Gastrocnemius medialis (tissue), 4 donors: ENCODE measurements at regions not wholly inside any gene's neighbourhood (a gene's known extent, or its start where the extent isn't known, plus 50 kb on each side); places are given as distances from the start of the nearest gene placed in this dataset.
A peak's percentile ranks its signal among the peaks of the same experiment; 100 is the strongest.

Experiments
- ATAC-seq, 2 donors: fragments of 150-250 bp; one replicate each; pipeline ENCODE4 v1.9.1; 2016
- DNase-seq, 2 donors: peaks; one replicate each; pipeline ENCODE4 v3.0.0-alpha.2; 2019
- H3K27ac ChIP-seq, 4 donors: fragments of 200-600 bp; sonication (generic); 1 replicate in 1 of 4; 2 replicates in 3 of 4; pipeline ENCODE4 v1.5.1; 2016 to 2018; ENCODE audit warnings: mild to moderate bottlenecking in 2 of 4, moderate library complexity in 1 of 4
- H3K27me3 ChIP-seq, 3 donors: fragments of 200-600 bp; sonication (generic) in 2 of 3; 1 replicate in 1 of 3; 2 replicates in 2 of 3; pipeline versions ENCODE4 v1.5.1 to v1.6.0; 2016 to 2019; ENCODE audit warnings: mild to moderate bottlenecking in 1 of 3, moderate library complexity in 1 of 3
- H3K36me3 ChIP-seq, 2 donors: fragments of 200-600 bp; sonication (generic) in 1 of 2; one replicate each; pipeline ENCODE4 v1.5.1; 2017 to 2018
- H3K4me1 ChIP-seq, 2 donors: fragments of 200-600 bp; sonication (generic) in 1 of 2; one replicate each; pipeline ENCODE4 v1.5.1; 2016 to 2017; ENCODE audit warnings: mild to moderate bottlenecking in 2 of 2
- H3K4me3 ChIP-seq, 4 donors: fragments of 200-600 bp; sonication (generic) in 3 of 4; 1 replicate in 1 of 4; 2 replicates in 3 of 4; pipeline ENCODE4 v1.5.1; 2016 to 2019; ENCODE audit warnings: mild to moderate bottlenecking in 2 of 4
- H3K9me3 ChIP-seq, 3 donors: fragments of 200-600 bp; sonication (generic) in 2 of 3; 1 replicate in 1 of 3; 2 replicates in 2 of 3; pipeline ENCODE4 v1.5.1; 2016 to 2019
- CTCF ChIP-seq, 5 experiments: fragments of 450-650 bp in 3 of 5; fragments of 200-600 bp in 2 of 5; sonication (generic) in 2 of 5; IDR thresholded peaks in 4 of 5; conservative IDR thresholded peaks in 1 of 5; 1 replicate in 4 of 5; 2 replicates in 1 of 5; pipeline ENCODE4 v1.5.1; 2016 to 2019; ENCODE audit warnings: antibody characterized with exemption in 5 of 5, mild to moderate bottlenecking in 3 of 5, moderate library complexity in 3 of 5
- POLR2A ChIP-seq, 2 donors: fragments of 450-650 bp; IDR thresholded peaks; one replicate each; pipeline ENCODE4 v1.6.1; 2017; ENCODE audit warnings: antibody characterized with exemption in 2 of 2, mild to moderate bottlenecking in 2 of 2, moderate library complexity in 2 of 2
- in situ Hi-C, 4 donors: fragments of 200-750 bp; cut with MboI; loops; one replicate each; pipeline versions ENCODE4 v1.15.0 to v1.8.0; 2017; ENCODE audit warnings: low sequenced_read_pairs in 4 of 4
- intact Hi-C: fragments of 100-400 bp; cut with DNase I; formaldehyde crosslinking; loops from one replicate; pipeline ENCODE4 v1.15.1; 2023; ENCODE audit warnings: low total_unique reads

- no peaks in the 10 kb centered on the region for H3K9me3 ChIP-seq
- H3K4me1 ChIP-seq: peaks cover 11 to 16% of the 10 kb centered on the region in 2 donors
- no peak overlapping the region for H3K27ac ChIP-seq
- intact Hi-C loops: no loop called here
- DNase-seq: no peak
- no peak for TF ChIP-seq POLR2A (IDR thresholded peaks at IDR 0.05)
- TF ChIP-seq CTCF (IDR thresholded peaks at IDR 0.05 in 4 of 5, conservative IDR thresholded peaks at IDR 0.05 in 1 of 5): peak in 2 of 5 experiments; percentile 10 to 18
- H3K36me3 ChIP-seq: no peaks in the 10 kb centered on the region
- in situ Hi-C loops: no loop called here
- ATAC-seq: no peak
- H3K4me3 ChIP-seq: no peak overlapping the region
- no peaks in the 10 kb centered on the region for H3K27me3 ChIP-seq
These were observed 455.3 kb downstream of the SOX6 start for GRCh38 chr11:15901054-15901453.

- H3K4me1 ChIP-seq: peaks cover 5 to 9% of the 10 kb centered on the region in 2 donors
- TF ChIP-seq CTCF (IDR thresholded peaks at IDR 0.05 in 4 of 5, conservative IDR thresholded peaks at IDR 0.05 in 1 of 5) (no peak), POLR2A (IDR thresholded peaks at IDR 0.05) (no peak)
- ATAC-seq: no peak
- no peaks in the 10 kb centered on the region for H3K36me3 ChIP-seq
- no peak for DNase-seq
- H3K27ac ChIP-seq: no peak overlapping the region
- H3K4me3 ChIP-seq: no peak overlapping the region
- intact Hi-C loops: no loop called here
- in situ Hi-C loops: no loop called here
- no peaks in the 10 kb centered on the region for H3K9me3 ChIP-seq
- no peaks in the 10 kb centered on the region for H3K27me3 ChIP-seq
These were observed 454.6 kb downstream of the SOX6 start for GRCh38 chr11:15901790-15902189.

GRCh38 chr11:15903246-15903645 is 453.1 kb downstream of the SOX6 start:
- TF ChIP-seq POLR2A (IDR thresholded peaks at IDR 0.05) (no peak), CTCF (IDR thresholded peaks at IDR 0.05 in 4 of 5, conservative IDR thresholded peaks at IDR 0.05 in 1 of 5) (no peak)
- intact Hi-C loops: no loop called here
- no peaks in the 10 kb centered on the region for H3K9me3 ChIP-seq
- no peak for ATAC-seq
- H3K4me1 ChIP-seq: no peaks in the 10 kb centered on the region
- no peak overlapping the region for H3K27ac ChIP-seq
- DNase-seq: no peak
- H3K27me3 ChIP-seq: no peaks in the 10 kb centered on the region
- no peaks in the 10 kb centered on the region for H3K36me3 ChIP-seq
- in situ Hi-C loops: no loop called here
- no peak overlapping the region for H3K4me3 ChIP-seq

GRCh38 chr11:15905366-15906104 is 450.8 kb downstream of the SOX6 start:
- Histone ChIP-seq H3K36me3 (no peaks in the 10 kb centered on the region), H3K4me3 (no peak overlapping the region), H3K4me1 (no peaks in the 10 kb centered on the region), H3K27me3 (no peaks in the 10 kb centered on the region), H3K9me3 (no peaks in the 10 kb centered on the region), H3K27ac (peak overlapping the region in 1 of 4 donors; percentile 8)
- in situ Hi-C loops (no loop called here), intact Hi-C loops (no loop called here)
- DNase-seq (peak in 1 of 2 donors; percentile 44), ATAC-seq (peak; percentile 52 to 55)
- TF ChIP-seq POLR2A (IDR thresholded peaks at IDR 0.05) (no peak), CTCF (IDR thresholded peaks at IDR 0.05 in 4 of 5, conservative IDR thresholded peaks at IDR 0.05 in 1 of 5) (peak in 1 of 5 experiments; percentile 30)
